GM21576 (cell line): ENCODE measurements at regions not wholly inside any gene's neighbourhood (a gene's known extent, or its start where the extent isn't known, plus 50 kb on each side); places are given as distances from the start of the nearest gene placed in this dataset.
A peak's percentile ranks its signal among the peaks of the same experiment; 100 is the strongest.
"Not testable (repeated sequence)": the region's sequence is repeated elsewhere in the genome, so short reads cannot be mapped to it uniquely, and the experiment has no call there.

Experiments
- ATAC-seq: cut with Tn5 transposase; IDR thresholded peaks from one replicate; pipeline ENCODE4 v1.9.1; 2021; ENCODE audit warnings: mild to moderate bottlenecking, moderate library complexity; ENCODE audit not compliant: unreplicated experiment

DNA sequence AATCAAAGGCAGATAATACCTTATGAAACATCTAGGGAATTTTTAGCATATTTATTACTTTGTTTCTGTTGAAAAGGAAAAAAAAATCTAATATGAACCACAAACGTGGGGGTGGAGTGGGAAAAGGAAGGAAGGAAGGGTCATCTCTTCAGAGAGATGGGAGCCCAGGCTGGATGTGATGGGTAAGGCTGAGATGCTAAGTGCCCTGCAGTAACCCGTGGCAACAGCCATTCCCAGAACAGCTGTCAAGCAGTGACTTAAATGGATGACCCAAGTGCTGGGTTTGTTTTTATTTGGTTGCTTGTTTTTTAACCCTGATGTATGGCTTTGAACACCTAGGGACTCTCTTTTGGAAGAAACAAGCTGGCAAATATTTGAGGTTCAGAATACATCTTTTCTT is 50.7 kb upstream of the KLF7 start:
- no peak for ATAC-seq

DNA sequence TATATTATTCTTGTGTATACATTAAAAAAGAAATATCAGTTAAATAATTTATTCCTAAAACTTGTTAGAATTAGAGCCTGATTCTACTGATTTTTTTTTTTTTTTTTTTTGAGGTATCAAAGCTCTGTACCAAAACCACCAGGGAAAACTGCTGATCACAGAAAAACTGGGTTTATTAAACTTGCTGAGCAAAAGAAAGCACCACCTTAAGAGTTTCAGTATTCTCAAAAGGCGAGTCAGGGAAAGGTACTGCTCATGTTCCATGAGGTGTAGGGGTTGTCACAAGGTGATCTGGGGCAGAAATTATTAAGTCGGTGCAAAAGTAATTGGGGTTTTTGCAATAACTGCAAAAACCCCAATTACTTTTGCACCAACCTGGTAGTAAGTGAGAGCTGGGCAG is 51.7 kb upstream of the KLF7 start:
- ATAC-seq, result no peak

DNA sequence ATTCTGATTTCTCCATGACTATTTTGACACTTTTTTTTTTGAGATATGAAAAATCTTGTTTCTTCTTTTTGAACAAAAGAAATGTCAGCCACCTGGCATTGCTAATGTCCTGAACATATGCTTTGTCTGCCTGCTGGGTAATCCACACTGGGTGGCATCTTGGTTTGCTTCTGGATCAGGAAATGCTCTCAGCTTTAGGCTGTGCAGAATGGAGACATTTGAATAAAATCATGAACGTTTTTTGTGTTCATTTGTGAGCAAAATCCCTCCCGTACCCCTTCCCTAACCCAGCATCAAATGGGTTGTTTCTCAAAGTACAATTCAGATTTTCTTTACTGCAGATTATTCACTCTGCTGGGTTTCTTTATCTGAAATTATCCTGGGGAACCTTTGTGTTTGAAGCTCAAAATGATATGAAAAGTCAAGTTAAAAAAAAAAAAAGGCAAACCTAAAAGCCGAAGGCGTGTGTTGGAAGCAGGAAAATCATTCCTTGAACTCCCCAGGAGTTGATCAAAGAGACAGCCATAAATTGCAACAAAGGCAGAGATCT is 53.4 kb upstream of the KLF7 start:
- ATAC-seq, result no peak

DNA sequence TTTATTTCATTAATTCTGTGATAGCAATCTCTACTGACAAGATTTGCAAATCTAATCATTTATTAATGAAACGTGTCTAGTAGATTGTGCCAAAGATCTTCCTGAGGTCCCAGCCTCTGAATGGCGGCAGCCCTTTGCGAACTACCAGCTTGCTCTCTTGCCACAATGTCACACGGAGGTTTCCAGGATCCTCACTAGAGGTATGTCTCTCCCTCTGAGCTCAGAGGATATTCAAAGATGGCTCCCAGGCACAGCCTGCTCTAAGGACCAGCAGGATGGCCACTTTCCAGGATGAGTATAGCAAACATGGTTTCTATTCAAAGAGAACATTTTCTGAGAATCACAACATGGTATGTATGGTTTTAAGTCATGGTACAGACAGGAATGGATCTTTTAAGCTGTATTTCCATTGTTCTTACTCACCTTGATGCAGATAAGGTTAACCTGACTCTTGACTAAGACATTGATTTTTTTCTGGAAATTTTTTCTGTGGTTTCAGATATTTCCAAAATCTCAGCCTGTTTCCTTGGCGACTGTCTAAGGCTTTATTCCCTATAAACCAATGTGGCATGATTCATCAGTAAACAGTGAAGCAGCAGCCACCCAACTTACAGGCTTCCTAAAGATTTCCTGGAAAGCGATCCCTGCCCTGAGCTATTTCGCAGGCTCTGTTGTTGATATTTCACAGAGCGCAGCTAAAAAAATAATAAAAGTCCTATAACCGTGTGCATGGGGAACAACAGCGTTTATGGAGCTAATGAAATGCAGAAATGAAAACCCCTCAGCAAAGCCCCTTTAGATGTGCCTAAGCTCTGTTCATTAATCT is 54.1 kb upstream of the KLF7 start:
- ATAC-seq, result no peak

DNA sequence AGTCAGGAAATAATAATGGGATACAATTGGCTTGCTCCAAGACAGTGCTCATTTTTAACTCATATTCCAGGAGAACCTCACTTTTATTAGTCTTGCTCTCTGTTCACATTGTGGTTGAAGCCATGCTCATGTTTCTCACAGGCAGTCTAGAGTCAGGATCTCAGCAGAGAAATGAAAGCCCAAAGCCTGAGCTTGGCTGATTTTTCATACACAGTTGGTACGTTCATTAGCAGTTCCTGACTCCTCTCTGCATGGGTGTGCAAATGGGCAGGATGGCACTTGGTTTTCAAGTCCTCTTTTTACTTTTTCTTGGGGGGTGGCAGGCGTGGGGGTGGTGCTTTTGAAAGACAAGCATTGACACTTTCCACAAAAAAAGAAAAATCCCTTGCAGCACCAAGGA is 56.0 kb upstream of the KLF7 start:
- ATAC-seq, result no peak

DNA sequence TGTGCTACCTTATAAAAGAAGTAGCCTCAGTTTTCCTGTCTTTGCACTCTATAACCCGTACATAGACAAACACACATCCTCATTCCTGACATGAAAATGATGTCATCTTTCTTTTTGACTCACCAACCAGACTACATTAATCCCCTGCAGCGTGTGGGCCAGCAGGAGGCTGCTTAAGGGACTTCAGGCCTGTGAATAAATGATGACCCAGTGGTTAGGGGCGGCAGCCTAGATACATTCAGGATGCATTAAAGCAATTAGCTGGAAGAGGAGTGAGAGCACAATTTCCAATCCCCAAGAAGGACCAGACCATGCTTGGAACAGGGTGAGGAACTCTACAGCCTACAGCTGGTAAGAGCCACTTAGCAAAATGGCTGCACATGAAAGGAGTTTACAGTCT is 57.3 kb upstream of the KLF7 start:
- peak; percentile 78 for ATAC-seq

DNA sequence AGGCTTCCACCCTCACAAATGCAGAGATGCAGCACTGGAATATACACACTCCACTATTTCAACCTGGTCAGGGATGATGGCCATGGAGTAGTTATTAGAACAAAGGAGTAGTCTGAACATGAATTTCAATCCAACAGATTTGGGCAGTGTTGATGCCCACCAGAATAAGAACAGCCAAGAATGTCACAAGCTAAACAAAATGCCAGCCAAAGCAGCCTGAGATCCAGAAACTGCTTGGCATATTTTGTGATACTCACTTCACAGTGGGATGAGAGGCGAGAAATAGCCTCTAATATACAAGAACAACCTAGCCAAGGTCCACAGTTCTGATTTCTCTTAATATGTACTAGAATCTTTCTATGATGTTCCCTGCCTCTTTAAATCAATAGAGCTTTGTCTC is 58.6 kb upstream of the KLF7 start:
- no peak for ATAC-seq

DNA sequence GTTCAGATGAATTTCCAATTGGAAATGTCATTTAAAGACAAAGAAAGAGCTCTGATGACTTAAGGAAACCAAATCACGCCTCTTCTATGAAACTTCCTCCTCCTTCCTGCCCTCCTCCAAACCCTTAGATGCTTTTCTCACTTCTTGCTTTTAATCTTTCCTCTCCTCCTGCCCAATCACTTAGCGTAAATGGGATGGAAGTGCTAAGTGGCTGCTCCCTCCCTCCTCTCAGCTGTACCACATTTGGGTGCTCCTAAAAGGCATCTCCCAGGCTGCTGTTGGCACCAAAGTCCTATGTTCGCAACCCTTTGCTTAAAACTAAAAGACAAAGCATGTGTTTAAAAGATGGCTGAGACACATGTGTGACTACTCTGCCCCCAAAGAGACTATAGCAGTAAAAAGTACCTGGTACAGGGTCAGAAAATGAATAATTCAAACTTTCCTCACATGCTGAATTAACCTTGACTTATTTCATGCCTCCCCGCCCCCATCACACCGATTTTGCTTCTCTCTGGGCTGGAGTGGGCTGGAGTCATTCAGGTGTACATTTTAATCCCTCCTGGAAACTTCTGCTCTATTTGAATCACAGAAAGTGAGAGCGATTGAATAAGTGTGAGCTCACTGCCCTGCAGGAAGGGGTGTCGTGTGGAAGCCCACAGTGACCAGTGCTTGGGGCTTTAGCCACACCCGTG is 59.2 kb upstream of the KLF7 start:
- ATAC-seq, result no peak

DNA sequence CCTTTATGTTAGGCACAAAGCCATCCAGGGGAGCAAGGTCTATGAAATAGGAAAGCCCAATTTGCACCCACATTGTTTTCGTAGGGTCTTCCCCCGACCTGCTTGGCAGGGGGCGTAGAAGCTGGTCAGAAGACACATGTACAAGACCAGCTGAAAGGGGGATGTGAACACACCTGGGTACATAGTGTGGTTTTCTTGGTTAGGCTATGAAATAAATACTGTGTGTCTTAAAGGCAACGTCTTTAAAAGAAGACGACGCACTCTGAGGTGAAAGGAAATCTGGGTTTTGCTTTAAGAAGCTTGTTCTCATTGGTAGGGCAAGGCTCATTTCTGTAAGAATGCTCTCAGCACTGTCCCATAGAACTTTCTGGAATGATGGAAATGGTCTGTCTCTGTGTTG is 60.0 kb upstream of the KLF7 start:
- ATAC-seq, result no peak

DNA sequence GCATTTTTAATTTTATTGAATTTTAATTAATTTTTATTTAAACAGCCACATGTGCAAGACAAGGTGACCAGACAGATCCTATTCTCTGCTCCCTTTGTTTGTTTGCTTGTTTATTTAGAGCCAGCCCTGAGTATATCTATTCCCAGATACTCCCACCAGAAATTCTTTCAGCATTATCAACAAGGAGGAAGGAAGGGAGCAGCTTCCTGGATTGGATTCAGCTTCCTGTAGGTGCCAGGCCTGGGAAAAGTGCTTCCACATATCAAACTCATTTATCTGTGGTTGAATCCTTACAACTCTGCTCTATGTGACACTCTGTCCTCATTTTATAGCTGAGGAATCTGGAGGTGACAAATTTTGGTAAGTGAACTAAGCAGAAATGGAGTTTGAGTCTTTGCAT is 60.5 kb upstream of the KLF7 start:
- ATAC-seq, result no peak

DNA sequence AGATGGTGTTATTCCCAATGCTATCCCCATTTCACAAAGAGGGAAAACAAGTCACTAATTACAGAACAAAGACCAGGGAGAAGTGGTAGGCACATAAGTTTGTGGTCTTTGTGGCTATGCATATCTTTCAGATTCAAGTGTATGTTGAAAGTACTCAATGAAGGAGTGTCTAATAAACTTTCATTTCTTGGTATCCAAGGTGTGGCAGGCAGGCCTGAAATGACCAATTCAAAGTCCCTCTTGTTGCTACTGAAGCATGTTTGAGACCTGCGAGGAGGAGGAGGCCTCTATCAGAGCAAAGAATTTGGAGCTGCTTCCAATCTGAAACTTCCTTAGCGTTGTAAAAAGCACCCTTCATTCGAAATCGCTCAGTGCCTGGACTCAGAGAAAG is 60.9 kb upstream of the KLF7 start:
- ATAC-seq, result no peak

DNA sequence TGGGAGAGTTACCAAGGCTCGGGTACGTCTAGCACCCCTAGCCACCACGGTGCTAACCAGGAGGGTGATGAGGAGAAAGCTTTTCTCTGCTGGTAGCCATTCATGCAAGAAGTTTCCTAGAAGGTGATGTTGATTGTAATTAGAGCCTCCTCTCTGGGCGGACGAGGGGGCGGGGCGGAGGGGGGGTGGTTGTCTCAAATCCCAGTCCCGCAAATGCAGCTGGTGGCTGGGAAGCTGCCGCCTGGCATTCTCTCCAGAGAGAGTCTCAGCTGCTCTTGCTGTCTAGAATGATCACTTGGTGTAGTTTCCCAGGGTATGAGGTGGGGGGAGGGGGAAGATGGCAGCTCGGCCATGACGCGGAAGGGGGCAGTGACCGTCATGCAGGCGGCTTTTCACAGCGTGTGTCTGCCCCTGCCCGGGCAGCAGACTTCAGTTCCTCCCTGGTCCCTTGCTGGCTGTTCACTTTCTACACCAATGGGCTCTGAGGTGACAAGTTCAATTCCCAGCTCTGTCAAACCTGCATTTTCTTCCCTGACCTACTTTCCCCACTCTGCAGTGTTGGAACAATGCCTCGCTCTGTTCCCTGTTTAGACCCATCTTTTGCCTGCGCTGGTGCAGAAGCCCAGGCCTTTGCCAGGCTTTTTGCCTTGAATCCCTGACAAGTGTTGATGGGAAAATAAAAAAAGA is 61.5 kb upstream of the KLF7 start:
- ATAC-seq, result no peak

DNA sequence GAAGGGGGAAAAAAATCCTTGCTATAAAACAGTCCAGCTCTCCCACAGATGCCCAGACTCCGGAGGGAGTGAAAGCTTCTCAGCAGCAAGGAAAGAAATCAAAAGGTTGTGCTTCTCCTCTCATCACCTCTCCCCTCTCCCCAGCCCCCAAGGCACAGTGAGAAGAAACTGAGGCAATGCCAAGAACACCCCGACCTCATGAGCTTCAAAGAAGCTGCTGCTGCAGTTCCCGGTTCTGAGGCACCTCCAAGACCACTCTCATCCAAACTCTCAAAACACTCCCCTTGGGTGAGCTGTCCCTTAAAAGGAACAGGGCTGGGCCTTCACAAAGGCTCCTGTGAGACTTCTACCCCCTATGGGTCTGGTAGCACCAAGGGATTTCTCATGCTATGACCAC is 62.0 kb upstream of the KLF7 start:
- ATAC-seq, result no peak

DNA sequence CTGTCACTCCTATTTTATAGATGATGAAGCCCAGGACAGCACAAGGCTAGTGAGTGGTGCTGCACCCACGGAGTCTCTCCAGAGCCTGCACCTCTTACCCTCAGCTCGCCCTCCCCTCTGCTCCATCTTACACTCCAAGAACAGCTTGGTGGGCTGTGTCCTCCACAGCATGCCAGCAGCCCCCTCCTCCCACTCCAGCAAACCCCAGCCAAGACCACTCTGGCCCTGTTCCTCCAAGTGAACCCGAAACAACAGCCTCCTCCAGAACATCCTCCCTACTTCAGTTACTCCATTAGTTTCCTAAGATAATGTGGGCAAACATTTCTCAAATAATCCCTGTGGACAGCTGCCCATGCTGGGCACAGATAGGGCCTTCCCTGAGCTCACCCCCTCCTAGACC is 62.7 kb upstream of the KLF7 start:
- no peak for ATAC-seq

DNA sequence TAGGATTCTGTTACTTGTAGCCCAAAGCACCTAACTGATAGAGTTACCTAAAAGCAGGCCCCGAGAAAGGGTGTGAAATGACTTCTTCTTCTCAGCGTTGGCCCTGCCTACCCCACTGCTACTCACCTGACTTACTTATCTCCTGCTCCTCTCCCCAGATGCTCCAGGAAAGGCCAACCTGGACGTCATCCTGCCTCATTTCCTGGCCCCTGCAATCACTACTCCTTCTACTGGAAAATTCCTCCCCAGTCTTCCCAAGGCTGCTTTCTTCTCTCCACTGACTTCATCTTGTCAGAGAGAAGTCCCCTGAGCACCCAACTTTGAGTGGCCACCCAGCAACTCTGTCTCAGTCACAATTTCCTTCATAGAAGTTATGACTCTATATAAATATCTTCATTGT is 63.4 kb upstream of the KLF7 start:
- ATAC-seq, result no peak

DNA sequence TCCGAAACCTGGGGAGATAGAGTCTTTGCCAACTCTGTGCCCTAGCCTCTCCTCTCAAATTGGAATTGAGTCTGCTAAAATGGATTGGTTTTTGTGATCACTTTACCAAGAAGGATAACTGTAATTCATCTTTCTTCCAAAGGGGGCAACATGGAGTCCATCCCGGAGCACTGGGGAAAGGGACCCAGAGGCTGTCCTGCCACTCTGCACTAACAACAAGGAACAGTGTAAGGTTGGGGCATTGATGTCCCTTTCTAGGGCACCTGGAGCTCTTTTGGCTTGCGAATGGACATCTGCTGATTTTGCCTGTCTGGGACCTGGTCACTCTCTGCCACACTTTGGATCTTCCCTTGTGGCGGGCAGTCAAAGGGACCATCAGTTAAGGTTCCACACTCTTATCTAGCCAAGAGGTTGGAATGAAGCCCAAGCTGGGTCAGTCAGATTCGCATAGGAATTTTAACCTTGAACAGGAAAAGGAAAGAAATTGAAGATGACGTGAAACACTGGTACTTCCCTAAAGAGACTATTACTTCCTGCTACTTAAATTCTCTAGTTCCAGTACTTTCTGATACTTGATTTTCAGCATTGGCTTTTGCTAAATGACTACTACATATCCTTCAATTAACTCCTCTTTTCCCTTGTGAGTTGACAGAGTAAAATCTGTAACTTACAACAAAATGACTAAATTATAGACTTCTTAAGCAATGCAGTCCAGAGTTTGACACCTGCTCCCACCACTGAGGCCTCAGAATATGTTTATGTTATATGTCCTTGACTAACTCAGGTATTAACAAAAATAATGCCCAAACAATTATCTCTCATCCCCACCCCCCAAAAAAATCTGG is 64.7 kb upstream of the KLF7 start:
- no peak for ATAC-seq

DNA sequence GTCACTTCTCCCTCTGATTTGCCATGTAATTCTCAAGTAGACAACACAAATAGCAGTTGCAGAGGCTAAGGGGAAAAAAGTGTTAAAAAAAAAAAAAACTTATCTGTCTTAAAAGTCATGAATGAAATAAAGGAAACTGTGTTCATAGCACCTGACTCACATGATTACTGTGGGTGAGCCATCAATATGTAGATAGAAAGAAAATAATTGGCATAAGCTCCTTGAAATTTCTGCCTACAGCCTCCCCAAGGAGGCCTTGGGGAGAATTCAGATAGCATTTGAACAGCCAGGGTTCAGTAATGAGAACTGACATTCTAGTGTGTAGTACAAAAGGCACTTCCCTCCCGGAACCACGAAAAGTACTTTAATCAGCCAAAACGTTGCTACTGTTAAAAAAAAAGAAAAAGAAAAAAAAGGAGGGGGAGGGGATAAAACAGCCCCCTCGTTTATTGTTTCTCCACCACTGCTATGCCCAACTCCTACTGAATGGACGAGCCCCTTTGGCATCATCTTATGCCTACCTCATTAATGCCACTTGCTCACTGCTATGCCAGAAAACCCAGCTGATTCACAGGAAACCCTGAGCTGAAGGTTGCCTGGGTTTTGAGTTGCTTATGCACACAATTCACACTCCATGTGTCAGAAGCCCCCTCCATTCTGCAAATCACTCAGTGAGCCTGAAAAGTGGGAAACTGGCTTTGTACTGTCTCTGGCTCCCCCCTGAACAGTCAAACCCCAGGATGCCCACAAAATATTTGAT is 65.5 kb upstream of the KLF7 start:
- ATAC-seq, result no peak

DNA sequence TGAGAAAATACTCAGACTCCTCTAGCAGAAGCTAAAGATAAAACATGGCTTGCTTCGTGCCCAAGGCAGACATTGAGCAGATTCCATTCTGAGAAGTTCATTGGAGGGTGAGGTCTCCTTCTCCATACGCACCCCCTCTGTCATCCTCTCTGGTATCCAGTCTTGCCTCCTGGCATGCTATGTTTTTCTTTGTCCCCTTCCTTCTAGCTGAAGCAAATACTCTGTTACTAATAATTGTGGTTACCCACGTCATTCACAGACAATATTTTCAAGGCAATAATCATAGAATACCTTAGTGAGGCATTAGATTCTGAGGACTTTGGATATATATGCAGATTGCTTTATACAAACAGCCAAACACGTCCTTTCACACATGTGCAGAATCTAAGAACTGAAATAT is 66.2 kb upstream of the KLF7 start:
- no peak for ATAC-seq

DNA sequence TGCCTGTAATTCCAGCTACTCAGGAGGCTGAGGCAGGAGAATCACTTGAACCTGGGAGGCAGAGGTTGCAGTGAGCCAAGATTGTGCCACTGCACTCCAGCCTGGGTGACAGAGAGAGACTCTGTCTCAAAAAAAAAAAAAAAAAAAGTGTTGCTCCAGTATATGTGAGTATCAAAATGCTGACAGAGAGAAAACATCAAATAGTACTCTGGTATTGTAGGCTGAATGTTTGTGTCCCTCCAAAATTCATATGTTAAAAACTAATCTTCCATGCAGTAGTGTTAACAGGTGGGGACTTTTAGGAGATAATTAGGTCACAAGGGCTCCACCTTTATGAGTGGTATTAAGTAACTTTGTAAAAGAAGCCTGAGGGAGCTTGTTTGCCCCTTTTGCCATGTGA is 67.4 kb upstream of the KLF7 start:
- ATAC-seq, result not testable (repeated sequence)

DNA sequence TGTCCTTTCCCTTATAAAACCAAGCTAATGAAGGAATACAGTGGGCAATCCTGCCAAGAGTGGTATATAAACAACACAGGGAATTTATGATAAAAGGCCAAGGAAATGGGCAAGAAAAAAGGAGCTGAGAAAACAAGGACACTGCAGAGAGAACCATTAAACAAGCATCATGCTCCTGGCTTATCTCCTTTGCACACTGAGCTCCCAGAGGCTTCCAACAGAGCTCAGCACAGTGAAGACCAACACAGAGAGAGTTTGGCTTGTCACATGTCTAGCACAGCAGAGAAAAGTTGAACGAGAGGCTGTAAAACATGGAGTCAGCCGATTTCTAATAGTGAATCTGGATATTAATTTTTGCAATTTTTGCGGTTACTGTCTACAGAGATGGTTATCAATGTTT is 68.0 kb upstream of the KLF7 start:
- no peak for ATAC-seq
